NCI-H1092 treated with DMSO at 0.1 percent for 48 hours (cell line): ENCODE measurements at regions not wholly inside any gene's neighbourhood (a gene's known extent, or its start where the extent isn't known, plus 50 kb on each side); places are given as distances from the start of the nearest gene placed in this dataset.

Experiments used
- DNase-seq: peaks from one replicate; lab custom pipeline; 2025; lab: John Stamatoyannopoulos, UW

- DNase-seq: no peak
These were observed 722.6 kb downstream of the TBC1D22A start for GRCh38 chr22:47484960-47485569.

- no peak for DNase-seq
These were observed 713.8 kb downstream of the TBC1D22A start for GRCh38 chr22:47476231-47476630.

- no peak for DNase-seq
These were observed 712.4 kb downstream of the TBC1D22A start for GRCh38 chr22:47474895-47475294.

- DNase-seq: no peak
These were observed 712.0 kb downstream of the TBC1D22A start for GRCh38 chr22:47474464-47474863.

- DNase-seq: no peak
These were observed 710.2 kb downstream of the TBC1D22A start for GRCh38 chr22:47472636-47473035.

- DNase-seq: no peak
These were observed 709.0 kb downstream of the TBC1D22A start for GRCh38 chr22:47471406-47471805.

GRCh38 chr22:47465809-47466208 is 703.4 kb downstream of the TBC1D22A start:
- no peak for DNase-seq

GRCh38 chr22:47465222-47465621 is 702.8 kb downstream of the TBC1D22A start:
- DNase-seq: no peak

GRCh38 chr22:47463220-47463619 is 700.8 kb downstream of the TBC1D22A start:
- DNase-seq: no peak

- no peak for DNase-seq
These were observed 698.4 kb downstream of the TBC1D22A start for GRCh38 chr22:47460861-47461260.

- no peak for DNase-seq
These were observed 697.7 kb downstream of the TBC1D22A start for GRCh38 chr22:47460176-47460575.

- DNase-seq: no peak
These were observed 695.9 kb downstream of the TBC1D22A start for GRCh38 chr22:47458348-47458747.

- no peak for DNase-seq
These were observed 695.3 kb downstream of the TBC1D22A start for GRCh38 chr22:47457509-47458300.

GRCh38 chr22:47457021-47457420 is 694.6 kb downstream of the TBC1D22A start:
- DNase-seq: no peak

GRCh38 chr22:47456031-47456430 is 693.6 kb downstream of the TBC1D22A start:
- DNase-seq: no peak

- no peak for DNase-seq
These were observed 690.6 kb downstream of the TBC1D22A start for GRCh38 chr22:47453049-47453448.

- DNase-seq: no peak
These were observed 689.7 kb downstream of the TBC1D22A start for GRCh38 chr22:47452184-47452583.

- DNase-seq: no peak
These were observed 688.5 kb downstream of the TBC1D22A start for GRCh38 chr22:47450876-47451475.

- no peak for DNase-seq
These were observed 687.2 kb downstream of the TBC1D22A start for GRCh38 chr22:47449508-47450270.

GRCh38 chr22:47448231-47449223 is 686.1 kb downstream of the TBC1D22A start:
- no peak for DNase-seq
